Parathyroid adenoma (tissue), 2 donors: ENCODE measurements at regions not wholly inside any gene's neighbourhood (a gene's known extent, or its start where the extent isn't known, plus 50 kb on each side); places are given as distances from the start of the nearest gene placed in this dataset.

ENCODE experiments used
- H2AFZ ChIP-seq: fragments of 300-600 bp; sonication (generic); one replicate; pipeline ENCODE4 v1.7.0; 2017; ENCODE audit warnings: antibody characterized with exemption, mild to moderate bottlenecking
- H3K27ac ChIP-seq: fragments of 300-600 bp; sonication (generic); one replicate; pipeline ENCODE4 v1.7.0; 2017
- H3K27me3 ChIP-seq: fragments of 300-600 bp; sonication (generic); one replicate; pipeline ENCODE4 v1.7.0; 2017; ENCODE audit warnings: low read length; ENCODE audit not compliant: control insufficient read depth, insufficient read depth
- H3K36me3 ChIP-seq: fragments of 300-600 bp; sonication (generic); one replicate; pipeline ENCODE4 v1.7.0; 2017; ENCODE audit warnings: low read length; ENCODE audit not compliant: control insufficient read depth, insufficient read depth
- H3K4me1 ChIP-seq: fragments of 300-600 bp; sonication (generic); one replicate; pipeline ENCODE4 v1.7.0; 2017; ENCODE audit warnings: control low read depth
- H3K4me2 ChIP-seq: fragments of 300-600 bp; sonication (generic); one replicate; pipeline ENCODE4 v1.7.0; 2017; ENCODE audit warnings: low read length
- H3K4me3 ChIP-seq: fragments of 300-600 bp; sonication (generic); one replicate; pipeline ENCODE4 v1.7.0; 2017; ENCODE audit warnings: low read depth, low read length
- H3K79me2 ChIP-seq: fragments of 300-600 bp; sonication (generic); one replicate; pipeline ENCODE4 v1.7.0; 2017; ENCODE audit warnings: control low read depth
- H3K9ac ChIP-seq: fragments of 300-600 bp; sonication (generic); one replicate; pipeline ENCODE4 v1.7.0; 2017; ENCODE audit warnings: mild to moderate bottlenecking
- H3K9me3 ChIP-seq: fragments of 300-600 bp; sonication (generic); one replicate; pipeline ENCODE4 v1.7.0; 2017; ENCODE audit warnings: low read length; ENCODE audit not compliant: control insufficient read depth
- TF ChIP-seq, protein P1 (sequence below): fragments of 300-600 bp; sonication (generic); IDR thresholded peaks from one replicate; pipeline ENCODE4 v1.7.0; 2017; ENCODE audit warnings: antibody characterized with exemption, mild to moderate bottlenecking
- donor health status: primary hyperparathyroidism.

DNA sequence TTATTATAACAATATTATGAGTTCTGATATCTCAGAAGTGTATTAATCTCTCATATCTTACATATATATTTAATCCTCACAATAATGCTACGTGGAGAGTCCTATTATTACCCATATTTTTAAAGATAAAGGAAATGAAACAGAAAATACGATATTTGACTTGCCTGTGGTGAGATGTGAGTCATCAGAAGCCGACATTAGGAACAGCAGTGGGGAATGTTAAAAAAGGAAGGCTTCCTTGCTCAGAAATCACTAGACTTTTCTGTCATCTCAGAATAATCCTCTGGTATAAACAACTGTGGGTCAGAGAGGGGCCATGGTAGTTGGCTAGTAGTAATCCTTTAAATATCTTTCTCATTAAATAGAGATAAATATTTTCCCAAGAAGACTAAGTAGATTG is 402.3 kb upstream of the PCDH15 start:
- Histone ChIP-seq H3K27ac (no peak overlapping the region), H3K4me3 (no peak overlapping the region), H3K79me2 (no peaks in the 10 kb centered on the region), H3K9ac (no peak overlapping the region), H3K36me3 (no peaks in the 10 kb centered on the region), H3K4me1 (no peaks in the 10 kb centered on the region), H3K27me3 (no peaks in the 10 kb centered on the region), H2AFZ (no peak overlapping the region), H3K4me2 (no peak overlapping the region), H3K9me3 (no peaks in the 10 kb centered on the region)
- TF ChIP-seq, protein P1, sequence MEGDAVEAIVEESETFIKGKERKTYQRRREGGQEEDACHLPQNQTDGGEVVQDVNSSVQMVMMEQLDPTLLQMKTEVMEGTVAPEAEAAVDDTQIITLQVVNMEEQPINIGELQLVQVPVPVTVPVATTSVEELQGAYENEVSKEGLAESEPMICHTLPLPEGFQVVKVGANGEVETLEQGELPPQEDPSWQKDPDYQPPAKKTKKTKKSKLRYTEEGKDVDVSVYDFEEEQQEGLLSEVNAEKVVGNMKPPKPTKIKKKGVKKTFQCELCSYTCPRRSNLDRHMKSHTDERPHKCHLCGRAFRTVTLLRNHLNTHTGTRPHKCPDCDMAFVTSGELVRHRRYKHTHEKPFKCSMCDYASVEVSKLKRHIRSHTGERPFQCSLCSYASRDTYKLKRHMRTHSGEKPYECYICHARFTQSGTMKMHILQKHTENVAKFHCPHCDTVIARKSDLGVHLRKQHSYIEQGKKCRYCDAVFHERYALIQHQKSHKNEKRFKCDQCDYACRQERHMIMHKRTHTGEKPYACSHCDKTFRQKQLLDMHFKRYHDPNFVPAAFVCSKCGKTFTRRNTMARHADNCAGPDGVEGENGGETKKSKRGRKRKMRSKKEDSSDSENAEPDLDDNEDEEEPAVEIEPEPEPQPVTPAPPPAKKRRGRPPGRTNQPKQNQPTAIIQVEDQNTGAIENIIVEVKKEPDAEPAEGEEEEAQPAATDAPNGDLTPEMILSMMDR, result no peak

DNA sequence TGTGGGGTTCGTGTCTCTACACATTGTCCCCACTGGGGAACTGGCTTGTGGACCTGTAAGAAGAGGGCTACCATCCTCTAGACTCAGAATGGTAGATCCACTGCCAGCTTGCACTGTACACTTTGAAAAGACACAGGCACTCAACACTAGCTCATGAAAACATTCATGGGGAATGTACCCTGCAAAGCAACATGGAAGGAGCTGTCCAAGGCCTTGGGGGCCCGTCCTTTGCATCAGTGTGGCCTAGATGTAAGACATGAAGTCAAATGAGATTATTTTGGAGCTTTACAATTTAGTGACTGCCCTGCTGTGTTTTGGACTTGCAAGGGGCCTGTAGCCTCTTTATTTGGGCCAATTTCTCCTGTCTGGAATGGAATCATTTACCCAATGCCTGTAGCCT is 399.0 kb upstream of the PCDH15 start:
- H3K79me2 ChIP-seq, result no peaks in the 10 kb centered on the region
- TF ChIP-seq, protein P1, result no peak
- no peaks in the 10 kb centered on the region for H3K9me3 ChIP-seq
- no peaks in the 10 kb centered on the region for H3K27me3 ChIP-seq
- no peak overlapping the region for H3K27ac ChIP-seq
- no peaks in the 10 kb centered on the region for H3K36me3 ChIP-seq
- H3K4me3 ChIP-seq, result no peak overlapping the region
- H2AFZ ChIP-seq, result no peak overlapping the region
- no peak overlapping the region for H3K9ac ChIP-seq
- no peak overlapping the region for H3K4me2 ChIP-seq
- no peaks in the 10 kb centered on the region for H3K4me1 ChIP-seq

DNA sequence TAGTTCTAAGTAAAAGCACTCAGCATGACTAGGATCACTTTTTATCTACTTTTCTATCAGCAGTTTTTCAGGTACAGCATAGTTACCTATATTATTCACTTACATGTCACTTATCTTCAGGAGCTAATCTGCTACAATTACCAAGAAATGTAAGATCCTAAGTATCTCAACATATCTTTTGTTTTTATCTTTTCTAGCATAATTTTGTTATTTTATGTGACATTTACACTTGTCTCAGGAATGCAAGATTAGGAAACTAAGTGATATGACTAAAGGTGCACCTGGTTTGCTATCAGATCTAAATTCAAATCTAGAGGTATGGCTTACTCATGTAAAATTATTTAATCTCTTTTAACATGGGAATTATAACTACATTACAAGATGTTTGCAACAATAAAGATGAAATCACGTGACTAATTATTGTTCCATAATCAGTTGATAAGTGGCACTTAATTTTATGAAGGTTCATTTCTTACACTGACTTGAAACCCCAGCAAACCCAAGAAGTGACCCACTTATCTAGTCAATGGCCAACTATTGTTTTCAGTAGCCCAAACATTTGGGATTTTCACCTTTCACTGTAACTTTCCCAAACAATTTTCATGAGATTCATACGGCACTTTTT is 390.3 kb upstream of the PCDH15 start:
- Histone ChIP-seq H3K27me3 (no peaks in the 10 kb centered on the region), H3K9me3 (no peaks in the 10 kb centered on the region), H3K36me3 (no peaks in the 10 kb centered on the region), H3K4me1 (no peaks in the 10 kb centered on the region), H3K4me2 (no peak overlapping the region), H2AFZ (no peak overlapping the region), H3K79me2 (no peaks in the 10 kb centered on the region), H3K9ac (no peak overlapping the region), H3K4me3 (no peak overlapping the region), H3K27ac (no peak overlapping the region)
- TF ChIP-seq, protein P1, result no peak

DNA sequence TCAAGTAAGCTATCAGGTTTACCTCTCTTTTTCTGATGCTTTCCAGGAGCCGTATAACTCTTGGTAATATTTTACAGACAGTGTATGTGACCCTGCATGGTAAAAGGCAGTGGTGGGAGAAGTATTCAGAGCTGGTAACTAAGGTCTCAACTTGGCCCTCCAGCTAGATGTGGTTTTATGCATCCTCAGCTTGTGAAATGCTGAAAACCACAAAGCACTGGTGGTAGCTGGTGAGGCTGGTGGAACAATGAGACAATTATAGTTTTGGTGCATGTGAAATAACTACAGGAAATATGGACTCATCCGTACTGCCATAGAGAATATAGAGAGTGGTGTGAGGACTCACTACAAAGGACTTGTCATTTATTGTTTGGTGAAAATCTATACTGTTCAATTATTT is 383.0 kb upstream of the PCDH15 start:
- no peaks in the 10 kb centered on the region for H3K36me3 ChIP-seq
- H3K27me3 ChIP-seq, result no peaks in the 10 kb centered on the region
- no peak overlapping the region for H3K9ac ChIP-seq
- no peaks in the 10 kb centered on the region for H3K4me1 ChIP-seq
- TF ChIP-seq, protein P1, result no peak
- H3K9me3 ChIP-seq, result no peaks in the 10 kb centered on the region
- no peak overlapping the region for H3K4me3 ChIP-seq
- no peak overlapping the region for H3K4me2 ChIP-seq
- H2AFZ ChIP-seq, result no peak overlapping the region
- no peaks in the 10 kb centered on the region for H3K79me2 ChIP-seq
- H3K27ac ChIP-seq, result no peak overlapping the region

DNA sequence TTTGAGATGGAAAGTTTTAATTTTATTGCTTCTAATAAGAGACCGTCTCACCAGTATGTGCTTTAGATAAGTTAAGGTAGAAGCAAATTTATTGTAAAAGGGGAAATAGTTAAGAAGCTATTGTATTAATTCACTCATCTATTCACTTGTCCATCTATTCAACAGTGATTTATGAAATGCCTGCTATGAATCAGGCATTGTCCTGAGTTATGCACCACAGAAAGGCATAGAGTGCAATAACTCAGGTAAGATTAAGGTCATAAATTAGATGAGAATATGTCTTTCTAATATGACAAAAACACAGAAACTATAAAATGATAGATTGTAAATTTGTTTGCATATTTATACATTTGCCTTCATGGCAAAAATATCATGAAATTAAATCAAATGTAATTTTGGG is 379.3 kb upstream of the PCDH15 start:
- TF ChIP-seq, protein P1, result no peak
- Histone ChIP-seq H2AFZ (no peak overlapping the region), H3K4me1 (no peaks in the 10 kb centered on the region), H3K4me2 (no peak overlapping the region), H3K9ac (no peak overlapping the region), H3K27ac (no peak overlapping the region), H3K9me3 (no peaks in the 10 kb centered on the region), H3K4me3 (no peak overlapping the region), H3K27me3 (no peaks in the 10 kb centered on the region), H3K36me3 (no peaks in the 10 kb centered on the region), H3K79me2 (no peaks in the 10 kb centered on the region)
